ENCODE measurements at regions not wholly inside any gene's neighbourhood (a gene's known extent, or its start where the extent isn't known, plus 50 kb on each side); places are given as distances from the start of the nearest gene placed in this dataset.
A peak's percentile ranks its signal among the peaks of the same experiment; 100 is the strongest.

DNA sequence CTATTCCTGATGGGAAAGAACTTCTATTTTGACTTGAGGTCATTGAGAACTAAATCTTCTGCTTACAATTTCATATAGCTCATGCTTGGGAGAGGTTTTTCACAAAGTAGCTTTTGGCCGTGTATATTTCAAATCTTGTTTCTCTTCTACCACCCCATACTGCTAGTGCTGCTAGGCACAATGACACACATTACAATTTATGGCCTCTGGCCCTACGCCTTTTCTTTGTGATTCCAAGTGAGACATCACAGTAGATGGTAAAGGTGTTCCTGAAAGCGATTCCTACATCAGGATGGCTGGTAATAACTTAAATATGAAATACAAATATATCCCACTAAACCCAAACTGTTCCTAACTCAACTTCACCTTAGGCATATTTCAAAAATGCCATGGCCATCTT, 101.1 kb downstream of the ATXN3L start:
- TF ChIP-seq, protein P1, sequence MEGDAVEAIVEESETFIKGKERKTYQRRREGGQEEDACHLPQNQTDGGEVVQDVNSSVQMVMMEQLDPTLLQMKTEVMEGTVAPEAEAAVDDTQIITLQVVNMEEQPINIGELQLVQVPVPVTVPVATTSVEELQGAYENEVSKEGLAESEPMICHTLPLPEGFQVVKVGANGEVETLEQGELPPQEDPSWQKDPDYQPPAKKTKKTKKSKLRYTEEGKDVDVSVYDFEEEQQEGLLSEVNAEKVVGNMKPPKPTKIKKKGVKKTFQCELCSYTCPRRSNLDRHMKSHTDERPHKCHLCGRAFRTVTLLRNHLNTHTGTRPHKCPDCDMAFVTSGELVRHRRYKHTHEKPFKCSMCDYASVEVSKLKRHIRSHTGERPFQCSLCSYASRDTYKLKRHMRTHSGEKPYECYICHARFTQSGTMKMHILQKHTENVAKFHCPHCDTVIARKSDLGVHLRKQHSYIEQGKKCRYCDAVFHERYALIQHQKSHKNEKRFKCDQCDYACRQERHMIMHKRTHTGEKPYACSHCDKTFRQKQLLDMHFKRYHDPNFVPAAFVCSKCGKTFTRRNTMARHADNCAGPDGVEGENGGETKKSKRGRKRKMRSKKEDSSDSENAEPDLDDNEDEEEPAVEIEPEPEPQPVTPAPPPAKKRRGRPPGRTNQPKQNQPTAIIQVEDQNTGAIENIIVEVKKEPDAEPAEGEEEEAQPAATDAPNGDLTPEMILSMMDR (IDR thresholded peaks at IDR 0.05) = no peak
- TF ChIP-seq, protein P2, sequence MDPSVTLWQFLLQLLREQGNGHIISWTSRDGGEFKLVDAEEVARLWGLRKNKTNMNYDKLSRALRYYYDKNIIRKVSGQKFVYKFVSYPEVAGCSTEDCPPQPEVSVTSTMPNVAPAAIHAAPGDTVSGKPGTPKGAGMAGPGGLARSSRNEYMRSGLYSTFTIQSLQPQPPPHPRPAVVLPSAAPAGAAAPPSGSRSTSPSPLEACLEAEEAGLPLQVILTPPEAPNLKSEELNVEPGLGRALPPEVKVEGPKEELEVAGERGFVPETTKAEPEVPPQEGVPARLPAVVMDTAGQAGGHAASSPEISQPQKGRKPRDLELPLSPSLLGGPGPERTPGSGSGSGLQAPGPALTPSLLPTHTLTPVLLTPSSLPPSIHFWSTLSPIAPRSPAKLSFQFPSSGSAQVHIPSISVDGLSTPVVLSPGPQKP (IDR thresholded peaks at IDR 0.05; ENCODE audit: low read depth, low read length) = no peak
- TF ChIP-seq RARB (CRISPR knock-in tag; IDR thresholded peaks at IDR 0.05) (no peak), EP300 (IDR thresholded peaks at IDR 0.05) (no peak), PHF8 (IDR thresholded peaks at IDR 0.05; ENCODE audit: borderline replicate concordance, low read depth) (no peak), ESRRA (IDR thresholded peaks at IDR 0.05; ENCODE audit: borderline replicate concordance, low read length) (no peak)
- H3K4me2 ChIP-seq = no peak overlapping the region
- ATAC-seq (no peak), FAIRE-seq (no peak), DNase-seq (ENCODE audit: low read depth in 1 of 2, low spot score in 1 of 2) (no peak)
- no peaks in the 10 kb centered on the region for H3K9me3 ChIP-seq
- 92% methylated on average over 3 of the region's 3 CpGs for WGBS (ENCODE audit: missing lambda C conversion rate)
- peaks cover 35% of the 10 kb centered on the region for H3K4me1 ChIP-seq
- POLR2A ChIA-PET = no interaction called here
- CTCF ChIA-PET = no interaction called here
- peak overlapping the region in 1 of 2 experiments; percentile 60; a peak in 3 of 6 replicates for H3K27ac ChIP-seq
- H3K4me3 ChIP-seq = no peak overlapping the region

DNA sequence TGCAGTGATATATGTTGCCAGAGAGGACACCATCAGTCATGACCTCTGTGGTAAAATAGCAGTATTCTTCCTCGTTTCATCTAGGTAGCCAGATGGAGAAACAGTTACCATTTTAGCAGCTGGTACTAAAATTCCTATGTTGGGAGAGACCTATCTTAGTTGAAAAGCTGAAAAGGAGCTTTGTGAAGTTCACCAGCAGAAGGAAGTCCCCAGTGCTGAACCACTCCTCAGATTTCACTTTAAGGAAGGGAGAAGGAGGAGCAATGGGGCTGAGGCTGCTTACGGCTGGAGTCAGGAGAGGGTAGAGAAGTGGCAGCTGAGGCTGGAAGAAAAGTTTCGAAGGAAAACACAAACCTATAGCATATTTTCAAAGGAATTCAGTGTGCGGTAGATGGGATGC, 103.7 kb downstream of the ATXN3L start:
- ATAC-seq (no peak), DNase-seq (ENCODE audit: low read depth in 1 of 2, low spot score in 1 of 2) (no peak), FAIRE-seq (peak; percentile 32)
- Histone ChIP-seq H3K9me3 (no peaks in the 10 kb centered on the region), H3K4me3 (no peak overlapping the region), H3K27ac (peak overlapping the region in 1 of 2 experiments; percentile 15; a peak in 2 of 6 replicates), H3K4me2 (no peak overlapping the region), H3K4me1 (peaks cover 23% of the 10 kb centered on the region)
- ChIA-PET CTCF (interaction anchor here (0.9 kb wide), 1 partner anchor 22 kb away, joined by 3 read pairs; no protein-coding TSS in a partner anchor), POLR2A (no interaction called here)
- 75% methylated on average over 4 of the region's 4 CpGs for WGBS (ENCODE audit: missing lambda C conversion rate)
- TF ChIP-seq, protein P3, sequence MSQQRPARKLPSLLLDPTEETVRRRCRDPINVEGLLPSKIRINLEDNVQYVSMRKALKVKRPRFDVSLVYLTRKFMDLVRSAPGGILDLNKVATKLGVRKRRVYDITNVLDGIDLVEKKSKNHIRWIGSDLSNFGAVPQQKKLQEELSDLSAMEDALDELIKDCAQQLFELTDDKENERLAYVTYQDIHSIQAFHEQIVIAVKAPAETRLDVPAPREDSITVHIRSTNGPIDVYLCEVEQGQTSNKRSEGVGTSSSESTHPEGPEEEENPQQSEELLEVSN (IDR thresholded peaks at IDR 0.05; ENCODE audit: borderline replicate concordance, low read depth) = no peak
- TF ChIP-seq NPAS2 (CRISPR knock-in tag; IDR thresholded peaks at IDR 0.05; ENCODE audit: borderline replicate concordance) (no peak), MAFK (IDR thresholded peaks at IDR 0.05; ENCODE audit: partially characterized antibody) (no peak), ESRRA (IDR thresholded peaks at IDR 0.05; ENCODE audit: borderline replicate concordance, low read length) (no peak), HOXA7 (CRISPR knock-in tag; IDR thresholded peaks at IDR 0.05) (no peak), CEBPB (IDR thresholded peaks at IDR 0.05) (no peak), HEYL (CRISPR knock-in tag; IDR thresholded peaks at IDR 0.05) (no peak), EHF (CRISPR knock-in tag; IDR thresholded peaks at IDR 0.05) (no peak), HOXB5 (CRISPR knock-in tag; IDR thresholded peaks at IDR 0.05) (no peak), MYC (IDR thresholded peaks at IDR 0.05; ENCODE audit: borderline replicate concordance, low read length) (no peak)
- TF ChIP-seq, protein P4, sequence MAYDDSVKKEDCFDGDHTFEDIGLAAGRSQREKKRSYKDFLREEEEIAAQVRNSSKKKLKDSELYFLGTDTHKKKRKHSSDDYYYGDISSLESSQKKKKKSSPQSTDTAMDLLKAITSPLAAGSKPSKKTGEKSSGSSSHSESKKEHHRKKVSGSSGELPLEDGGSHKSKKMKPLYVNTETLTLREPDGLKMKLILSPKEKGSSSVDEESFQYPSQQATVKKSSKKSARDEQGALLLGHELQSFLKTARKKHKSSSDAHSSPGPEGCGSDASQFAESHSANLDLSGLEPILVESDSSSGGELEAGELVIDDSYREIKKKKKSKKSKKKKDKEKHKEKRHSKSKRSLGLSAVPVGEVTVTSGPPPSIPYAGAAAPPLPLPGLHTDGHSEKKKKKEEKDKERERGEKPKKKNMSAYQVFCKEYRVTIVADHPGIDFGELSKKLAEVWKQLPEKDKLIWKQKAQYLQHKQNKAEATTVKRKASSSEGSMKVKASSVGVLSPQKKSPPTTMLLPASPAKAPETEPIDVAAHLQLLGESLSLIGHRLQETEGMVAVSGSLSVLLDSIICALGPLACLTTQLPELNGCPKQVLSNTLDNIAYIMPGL (CRISPR knock-in tag; IDR thresholded peaks at IDR 0.05; ENCODE audit: borderline replicate concordance) = no peak
- TF ChIP-seq, protein P1 (IDR thresholded peaks at IDR 0.05) = no peak
- TF ChIP-seq, protein P5, sequence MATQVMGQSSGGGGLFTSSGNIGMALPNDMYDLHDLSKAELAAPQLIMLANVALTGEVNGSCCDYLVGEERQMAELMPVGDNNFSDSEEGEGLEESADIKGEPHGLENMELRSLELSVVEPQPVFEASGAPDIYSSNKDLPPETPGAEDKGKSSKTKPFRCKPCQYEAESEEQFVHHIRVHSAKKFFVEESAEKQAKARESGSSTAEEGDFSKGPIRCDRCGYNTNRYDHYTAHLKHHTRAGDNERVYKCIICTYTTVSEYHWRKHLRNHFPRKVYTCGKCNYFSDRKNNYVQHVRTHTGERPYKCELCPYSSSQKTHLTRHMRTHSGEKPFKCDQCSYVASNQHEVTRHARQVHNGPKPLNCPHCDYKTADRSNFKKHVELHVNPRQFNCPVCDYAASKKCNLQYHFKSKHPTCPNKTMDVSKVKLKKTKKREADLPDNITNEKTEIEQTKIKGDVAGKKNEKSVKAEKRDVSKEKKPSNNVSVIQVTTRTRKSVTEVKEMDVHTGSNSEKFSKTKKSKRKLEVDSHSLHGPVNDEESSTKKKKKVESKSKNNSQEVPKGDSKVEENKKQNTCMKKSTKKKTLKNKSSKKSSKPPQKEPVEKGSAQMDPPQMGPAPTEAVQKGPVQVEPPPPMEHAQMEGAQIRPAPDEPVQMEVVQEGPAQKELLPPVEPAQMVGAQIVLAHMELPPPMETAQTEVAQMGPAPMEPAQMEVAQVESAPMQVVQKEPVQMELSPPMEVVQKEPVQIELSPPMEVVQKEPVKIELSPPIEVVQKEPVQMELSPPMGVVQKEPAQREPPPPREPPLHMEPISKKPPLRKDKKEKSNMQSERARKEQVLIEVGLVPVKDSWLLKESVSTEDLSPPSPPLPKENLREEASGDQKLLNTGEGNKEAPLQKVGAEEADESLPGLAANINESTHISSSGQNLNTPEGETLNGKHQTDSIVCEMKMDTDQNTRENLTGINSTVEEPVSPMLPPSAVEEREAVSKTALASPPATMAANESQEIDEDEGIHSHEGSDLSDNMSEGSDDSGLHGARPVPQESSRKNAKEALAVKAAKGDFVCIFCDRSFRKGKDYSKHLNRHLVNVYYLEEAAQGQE (IDR thresholded peaks at IDR 0.05) = no peak
